IPS-15b (cell line): ENCODE measurements at regions not wholly inside any gene's neighbourhood (a gene's known extent, or its start where the extent isn't known, plus 50 kb on each side); places are given as distances from the start of the nearest gene placed in this dataset.
"Not testable (repeated sequence)": the region's sequence is repeated elsewhere in the genome, so short reads cannot be mapped to it uniquely, and the experiment has no call there.

Experiments
- H3K27me3 ChIP-seq: one replicate; pipeline ENCODE4 v1.6.1; 2013; ENCODE audit warnings: low read length; ENCODE audit not compliant: control insufficient read depth, insufficient read depth
- H3K36me3 ChIP-seq: one replicate; pipeline ENCODE4 v1.6.1; 2013; ENCODE audit warnings: low read length; ENCODE audit not compliant: control insufficient read depth, insufficient read depth
- H3K4me1 ChIP-seq: one replicate; pipeline ENCODE4 v1.6.1; 2013; ENCODE audit warnings: mild to moderate bottlenecking, low read length; ENCODE audit not compliant: control insufficient read depth, insufficient read depth
- H3K4me3 ChIP-seq: one replicate; pipeline ENCODE4 v1.5.1; 2013; ENCODE audit warnings: low read depth, low read length
- H3K9ac ChIP-seq: one replicate; pipeline ENCODE4 v1.6.1; 2013; ENCODE audit warnings: low read depth, mild to moderate bottlenecking, low read length
- H3K9me3 ChIP-seq: one replicate; pipeline ENCODE4 v1.6.1; 2013; ENCODE audit warnings: mild to moderate bottlenecking, low read length; ENCODE audit not compliant: control insufficient read depth, insufficient read depth

DNA sequence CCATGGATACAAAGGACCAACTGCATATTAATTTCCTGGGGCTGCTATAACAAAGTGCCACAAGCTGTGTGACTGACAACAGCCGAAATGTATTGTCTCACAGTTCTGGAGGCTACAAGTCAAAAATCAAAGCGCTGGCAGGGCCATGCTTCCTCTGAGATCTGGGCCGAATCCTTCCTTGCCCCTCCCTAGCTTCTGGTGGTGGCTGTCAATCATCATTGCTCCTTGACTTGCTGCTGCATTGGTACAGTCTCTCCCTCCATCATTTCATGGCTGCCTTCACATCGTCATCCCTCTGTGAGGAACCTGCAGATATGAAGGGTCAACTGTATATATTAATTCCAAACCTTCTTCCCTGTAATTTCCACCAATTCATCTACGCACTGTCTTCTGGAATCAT lies 118.3 kb downstream of the EXOC5 start:
- no peak overlapping the region for H3K9ac ChIP-seq
- no peaks in the 10 kb centered on the region for H3K27me3 ChIP-seq

DNA sequence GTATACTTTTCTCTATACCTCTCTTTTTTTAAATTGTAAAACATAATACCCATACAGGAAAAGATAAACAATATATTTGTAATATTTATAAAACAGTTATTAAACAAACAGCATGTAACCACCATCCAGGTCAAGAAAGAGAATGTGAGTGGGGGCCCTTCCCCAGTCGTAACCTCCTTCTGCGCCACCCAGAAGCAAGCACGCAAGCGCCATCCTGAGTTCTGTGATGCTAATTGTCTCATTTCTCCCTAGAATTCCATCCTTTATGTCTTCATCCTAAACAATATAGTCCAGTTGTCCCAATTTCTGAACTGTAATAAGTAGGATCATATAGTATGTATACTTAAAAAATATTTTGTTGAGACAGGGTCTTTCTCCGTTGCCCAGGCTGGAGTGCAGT lies 129.5 kb downstream of the EXOC5 start:
- H3K4me3 ChIP-seq = no peak overlapping the region
- peaks cover 5% of the 10 kb centered on the region for H3K4me1 ChIP-seq
- H3K9ac ChIP-seq = no peak overlapping the region

More for the DNA sequence above, 118.3 kb downstream of the EXOC5 start:
- Histone ChIP-seq H3K36me3 (no peaks in the 10 kb centered on the region), H3K4me3 (no peak overlapping the region), H3K9me3 (no peaks in the 10 kb centered on the region), H3K4me1 (no peaks in the 10 kb centered on the region)

DNA sequence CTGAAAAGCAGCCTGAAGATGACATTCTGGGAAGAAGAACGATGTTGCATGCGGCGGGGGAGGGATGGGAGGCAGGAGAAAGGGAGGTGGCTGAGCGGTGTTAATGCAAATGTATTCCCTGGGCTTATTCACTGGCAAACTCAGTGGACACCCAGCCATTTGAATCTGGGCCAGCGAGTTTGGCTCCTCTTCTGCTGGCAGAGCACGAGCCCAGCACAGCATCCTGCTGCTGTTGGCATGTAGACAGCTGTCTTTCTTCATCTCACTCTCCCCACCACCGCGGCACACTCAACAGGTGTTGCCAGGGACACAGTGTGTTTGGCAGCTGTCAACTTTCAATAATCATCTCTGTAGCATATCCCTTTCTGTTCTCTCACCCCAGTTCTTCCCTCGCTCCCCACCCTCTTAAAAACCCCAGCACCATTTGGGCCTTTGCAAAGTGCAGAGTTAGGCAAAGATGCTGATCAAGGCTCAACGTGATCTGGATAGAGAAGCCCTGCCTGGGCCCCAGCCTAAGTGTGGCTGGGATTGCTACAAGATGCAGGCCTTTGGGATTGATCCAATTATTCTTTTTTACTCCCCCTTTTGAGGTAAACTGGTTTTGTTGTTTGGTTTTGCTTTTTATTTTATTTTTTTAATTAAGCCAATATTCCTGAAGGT lies 131.9 kb downstream of the EXOC5 start:
- Histone ChIP-seq H3K4me3 (no peak overlapping the region), H3K9me3 (no peaks in the 10 kb centered on the region), H3K36me3 (no peaks in the 10 kb centered on the region), H3K4me1 (peaks cover 5% of the 10 kb centered on the region), H3K27me3 (no peaks in the 10 kb centered on the region), H3K9ac (no peak overlapping the region)

More for the DNA sequence above, 129.5 kb downstream of the EXOC5 start:
- H3K27me3 ChIP-seq = no peaks in the 10 kb centered on the region
- no peaks in the 10 kb centered on the region for H3K9me3 ChIP-seq
- no peaks in the 10 kb centered on the region for H3K36me3 ChIP-seq

DNA sequence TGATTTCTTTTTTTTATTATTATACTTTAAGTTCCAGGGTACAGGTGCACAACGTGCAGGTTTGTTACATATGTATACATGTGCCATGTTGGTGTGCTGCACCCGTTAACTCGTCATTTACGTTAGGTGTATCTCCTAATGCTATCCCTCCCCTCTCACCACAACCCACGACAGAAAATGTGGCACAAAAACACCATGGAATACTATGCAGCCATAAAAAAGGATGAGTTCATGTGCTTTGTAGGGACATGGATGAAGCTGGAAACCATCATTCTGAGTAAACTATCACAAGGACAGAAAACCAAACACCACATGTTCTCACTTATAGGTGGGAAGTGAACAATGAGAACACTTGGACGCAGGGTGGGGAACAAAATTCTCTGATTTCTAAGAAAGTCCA lies 140.9 kb downstream of the EXOC5 start:
- not testable (repeated sequence) for H3K36me3 ChIP-seq, H3K27me3 ChIP-seq, H3K9ac ChIP-seq, H3K4me1 ChIP-seq, H3K4me3 ChIP-seq, H3K9me3 ChIP-seq

DNA sequence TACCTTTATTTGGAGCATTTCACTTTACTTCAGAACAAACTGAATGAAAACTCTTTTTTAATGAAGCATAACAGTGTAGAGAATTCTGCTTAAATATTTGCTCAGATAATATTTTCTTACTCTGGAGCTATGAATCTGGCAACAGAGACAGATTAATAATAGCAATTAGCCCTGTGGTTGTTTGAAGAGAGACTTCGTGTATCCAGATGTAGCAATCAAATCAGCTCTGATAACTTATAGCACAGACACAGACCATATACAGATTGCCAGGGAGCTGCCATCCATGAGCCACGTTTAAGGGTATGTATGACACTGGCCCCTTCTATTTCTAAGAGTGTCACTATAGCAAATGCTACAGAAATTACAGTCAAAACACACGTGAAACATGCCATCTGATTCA lies 146.6 kb downstream of the EXOC5 start:
- H3K27me3 ChIP-seq = no peaks in the 10 kb centered on the region
- no peak overlapping the region for H3K4me3 ChIP-seq
- no peaks in the 10 kb centered on the region for H3K36me3 ChIP-seq
- no peak overlapping the region for H3K9ac ChIP-seq
- H3K9me3 ChIP-seq = no peaks in the 10 kb centered on the region
- H3K4me1 ChIP-seq = no peaks in the 10 kb centered on the region

DNA sequence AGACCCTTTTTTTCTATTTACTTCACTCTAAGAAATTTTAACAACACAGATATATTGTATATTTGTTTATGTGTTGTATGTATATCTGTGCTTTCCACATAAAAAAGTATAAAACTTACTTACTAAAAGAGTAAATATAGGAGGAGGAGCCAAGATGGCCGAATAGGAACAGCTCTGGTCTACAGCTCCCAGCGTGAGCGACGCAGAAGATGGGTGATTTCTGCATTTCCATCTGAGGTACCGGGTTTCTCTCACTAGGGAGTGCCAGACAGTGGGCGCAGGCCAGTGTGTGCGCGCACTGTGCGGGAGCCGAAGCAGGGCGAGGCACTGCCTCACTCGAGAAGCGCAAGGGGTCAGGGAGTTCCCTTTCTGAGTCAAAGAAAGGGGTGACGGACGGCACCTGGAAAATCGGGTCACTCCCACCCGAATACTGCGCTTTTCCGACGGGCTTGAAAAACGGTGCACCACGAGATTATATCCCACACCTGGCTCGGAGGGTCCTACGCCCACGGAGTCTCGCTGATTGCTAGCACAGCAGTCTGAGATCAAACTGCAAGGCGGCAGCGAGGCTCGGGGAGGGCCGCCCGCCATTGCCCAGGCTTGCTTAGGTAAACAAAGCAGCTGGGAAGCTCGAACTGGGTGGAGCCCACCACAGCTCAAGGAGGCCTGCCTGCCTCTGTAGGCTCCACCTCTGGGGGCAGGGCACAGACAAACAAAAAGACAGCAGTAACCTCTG lies 156.5 kb downstream of the EXOC5 start:
- H3K9ac ChIP-seq, H3K4me1 ChIP-seq, H3K9me3 ChIP-seq, H3K27me3 ChIP-seq, H3K36me3 ChIP-seq: not testable (repeated sequence)
- peak overlapping the region; percentile 28 for H3K4me3 ChIP-seq

DNA sequence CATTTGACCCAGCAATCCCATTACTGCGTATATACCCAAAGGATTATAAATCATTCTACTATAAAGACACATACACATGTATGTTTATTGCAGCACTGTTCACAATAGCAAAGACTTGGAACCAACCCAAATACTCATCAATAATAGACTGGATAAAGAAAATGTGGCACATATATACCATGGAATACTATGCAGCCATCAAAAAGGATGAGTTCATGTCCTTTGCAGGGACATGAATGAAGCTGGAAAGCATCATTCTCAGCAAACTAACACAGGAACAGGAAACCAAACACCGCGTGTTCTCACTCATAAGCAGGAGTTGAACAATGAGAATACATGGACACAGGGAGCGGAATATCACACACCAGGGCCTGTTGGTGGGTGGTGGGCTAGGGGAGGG lies 158.3 kb downstream of the EXOC5 start:
- H3K4me1 ChIP-seq, H3K4me3 ChIP-seq, H3K9ac ChIP-seq, H3K9me3 ChIP-seq, H3K36me3 ChIP-seq, H3K27me3 ChIP-seq: not testable (repeated sequence)

DNA sequence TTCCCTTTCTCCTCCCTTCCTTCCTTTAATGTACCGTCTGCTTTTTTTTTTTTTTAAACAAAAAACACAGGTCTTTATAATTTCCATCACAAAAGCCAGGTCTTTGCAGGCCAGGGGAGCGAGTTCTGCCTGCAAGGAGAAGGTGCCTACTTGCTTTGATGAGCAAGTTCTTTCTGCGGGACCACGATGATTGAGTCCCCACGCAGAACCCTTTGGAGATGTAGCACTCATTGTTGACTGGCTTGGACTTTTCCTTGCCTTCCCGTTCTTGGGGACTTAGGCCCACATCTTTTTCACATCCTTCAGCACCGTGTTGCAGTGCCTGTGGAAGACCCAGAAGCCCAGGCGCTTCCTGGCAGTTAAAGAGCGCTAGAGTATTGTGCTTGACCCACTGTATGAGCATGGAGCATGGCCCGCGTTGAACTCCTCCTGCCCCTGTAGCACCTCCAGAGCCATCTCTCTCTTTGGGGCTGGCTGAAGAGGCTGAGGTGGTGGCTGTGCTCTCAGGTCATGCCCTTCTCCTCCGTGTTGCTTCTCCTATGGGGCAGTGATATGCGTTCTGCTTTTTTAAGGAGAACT lies 177.6 kb downstream of the EXOC5 start:
- H3K9me3 ChIP-seq = no peaks in the 10 kb centered on the region
- no peak overlapping the region for H3K4me3 ChIP-seq
- H3K36me3 ChIP-seq = no peaks in the 10 kb centered on the region
- peaks cover 2% of the 10 kb centered on the region for H3K4me1 ChIP-seq
- no peak overlapping the region for H3K9ac ChIP-seq
- no peaks in the 10 kb centered on the region for H3K27me3 ChIP-seq

DNA sequence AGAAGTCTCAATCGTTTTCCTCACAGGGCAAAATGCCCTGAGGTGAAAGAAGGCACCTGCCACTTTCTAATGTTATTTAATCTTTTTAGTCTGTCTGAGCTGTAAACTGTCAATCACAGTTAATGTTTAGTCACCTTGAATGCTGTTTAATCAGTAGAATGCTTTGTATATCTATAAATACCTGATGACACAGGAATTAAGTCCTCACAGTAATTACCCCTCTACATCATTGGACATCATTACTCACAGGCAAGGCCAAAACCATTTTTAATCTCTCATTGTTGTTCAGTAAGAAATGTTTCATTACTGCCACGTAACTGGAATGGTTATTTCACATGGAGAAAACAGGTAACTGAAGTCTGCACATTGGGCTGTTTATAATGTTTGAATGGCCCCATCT lies 178.8 kb downstream of the EXOC5 start:
- no peak overlapping the region for H3K9ac ChIP-seq
- no peaks in the 10 kb centered on the region for H3K36me3 ChIP-seq
- peaks cover 2% of the 10 kb centered on the region for H3K4me1 ChIP-seq
- H3K4me3 ChIP-seq = no peak overlapping the region
- H3K9me3 ChIP-seq = no peaks in the 10 kb centered on the region
- no peaks in the 10 kb centered on the region for H3K27me3 ChIP-seq

DNA sequence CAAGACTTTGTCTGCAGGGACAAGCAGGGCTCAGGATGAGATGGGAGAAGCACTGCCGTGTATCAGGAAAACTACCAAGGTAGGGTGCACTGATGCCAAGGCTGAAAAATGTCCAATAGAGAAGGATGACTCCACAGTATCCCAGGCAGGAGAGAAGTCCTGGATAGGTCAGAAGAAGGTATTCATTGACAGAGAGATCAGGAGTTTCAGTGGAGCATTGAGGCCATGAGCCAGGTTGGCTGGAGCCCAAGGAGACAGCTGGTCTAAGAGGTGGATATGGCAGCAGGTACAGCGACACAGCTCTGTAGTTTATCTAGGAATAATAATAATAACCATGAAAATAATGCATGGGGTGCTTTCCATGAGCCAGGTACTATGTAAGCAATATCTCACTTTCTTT lies 180.9 kb downstream of the EXOC5 start:
- no peak overlapping the region for H3K4me3 ChIP-seq
- peaks cover 2% of the 10 kb centered on the region for H3K4me1 ChIP-seq
- H3K27me3 ChIP-seq = no peaks in the 10 kb centered on the region
- H3K9ac ChIP-seq = no peak overlapping the region
- H3K36me3 ChIP-seq = no peaks in the 10 kb centered on the region
- no peaks in the 10 kb centered on the region for H3K9me3 ChIP-seq

DNA sequence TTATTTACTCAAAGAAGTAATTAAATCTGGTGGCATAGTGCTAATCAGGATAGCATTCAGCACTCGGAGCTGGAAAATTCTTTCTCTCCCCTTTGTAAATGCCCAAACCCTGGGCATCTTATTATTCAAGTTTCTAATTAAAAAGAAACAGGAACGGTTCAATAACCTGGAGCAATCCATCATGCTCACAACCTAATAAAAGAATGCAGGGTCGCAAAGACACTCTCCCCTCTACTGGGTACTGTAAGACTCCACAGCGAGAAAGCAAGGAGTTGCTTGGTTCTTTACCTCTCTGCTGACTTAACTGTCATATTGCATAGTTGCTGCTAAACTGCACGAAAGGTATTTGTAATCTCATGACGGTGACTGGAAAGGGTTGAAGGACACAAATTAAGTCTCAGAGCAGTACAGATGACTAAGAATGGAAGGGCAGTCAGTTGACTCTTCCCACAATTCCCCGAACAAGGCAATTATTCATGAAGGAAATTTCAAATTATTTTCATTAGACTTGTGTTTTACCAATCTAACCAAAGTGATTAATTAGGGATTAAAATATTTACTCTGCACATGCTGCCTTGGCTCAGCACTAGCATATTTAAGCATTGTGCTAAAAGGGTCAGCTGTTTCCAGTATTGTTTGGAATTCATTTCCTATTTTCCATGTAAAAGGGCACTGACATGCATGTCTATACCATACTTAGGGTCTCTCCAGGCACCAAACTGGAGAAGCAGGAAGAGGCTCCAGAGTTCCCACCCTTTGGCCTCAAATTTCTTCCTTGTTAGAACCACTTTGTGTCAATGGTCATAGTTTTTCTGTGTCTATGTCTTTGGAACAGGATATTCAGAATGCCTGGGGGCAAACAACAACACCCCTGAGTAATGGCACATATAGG lies 182.2 kb downstream of the EXOC5 start:
- Histone ChIP-seq H3K27me3 (no peaks in the 10 kb centered on the region), H3K9ac (no peak overlapping the region), H3K36me3 (no peaks in the 10 kb centered on the region), H3K9me3 (no peaks in the 10 kb centered on the region), H3K4me3 (no peak overlapping the region), H3K4me1 (peaks cover 2% of the 10 kb centered on the region)
